GM12878 (cell line): ENCODE measurements at regions not wholly inside any gene's neighbourhood (a gene's known extent, or its start where the extent isn't known, plus 50 kb on each side); places are given as distances from the start of the nearest gene placed in this dataset.

ENCODE experiments used
- ATAC-seq: fragments of 200-7000 bp; cut with Tn5 transposase; 3 replicates; pipeline ENCODE4 v1.9.1; 2020; ENCODE audit warnings: mild to moderate bottlenecking, moderate library complexity
- BruUV-seq: library from RNA; stranded (reverse); fragments of 400-500 nt; replicated peaks from 2 replicates; lab custom pipeline; 2021; lab: Mats Ljungman, UMichigan
- CTCF ChIA-PET: fragments of 300-600 bp; sonication (Branson Sonifier 250); formaldehyde crosslinking; extraction: SDS; loops from one replicate; lab custom pipeline; 2021; ENCODE audit warnings: inconsistent platforms; lab: Yijun Ruan, JAX
- POLR2A ChIA-PET: fragments of 350-600 bp; formaldehyde crosslinking; extraction: SDS; loops from one replicate; lab custom pipeline; 2021; ENCODE audit warnings: inconsistent platforms; lab: Charles Lee
- RAD21 ChIA-PET: fragments of 300-600 bp; sonication (Branson Sonifier 250); formaldehyde crosslinking; loops from one replicate; lab custom pipeline; 2023; ENCODE audit warnings: antibody characterized with exemption; ENCODE audit not compliant: unreplicated experiment; lab: Charles Lee
- SMC1A ChIA-PET: fragments of 300-600 bp; sonication (Branson Sonifier 250); formaldehyde crosslinking; loops from one replicate; lab custom pipeline; 2023; ENCODE audit not compliant: unreplicated experiment, uncharacterized antibody; lab: Charles Lee
- DNase-seq: peaks from one replicate; pipeline ENCODE4 v3.0.0-alpha.2; 2011; ENCODE audit warnings: low read depth, low spot score
- FAIRE-seq: peaks from 3 replicates; lab custom pipeline; 2011; peaks lifted over from hg19 to GRCh38; lab: Jason Lieb, UNC
- H2AFZ ChIP-seq: 2 replicates; pipeline ENCODE4 v1.6.0; 2011; ENCODE audit warnings: low read depth, low read length, control low read depth; ENCODE audit not compliant: control insufficient read depth
- H3K27ac ChIP-seq: 2 replicates; pipeline ENCODE4 v1.5.1; 2011; ENCODE audit warnings: control low read depth; ENCODE audit not compliant: control insufficient read depth, insufficient read depth
- H3K27me3 ChIP-seq, 2 experiments: replicated peaks in 1 of 2; 2 replicates each; pipeline versions ENCODE4 v1.6.0 to v1.6.1; 2011; ENCODE audit warnings: low read length in 1 of 2; ENCODE audit not compliant: control insufficient read depth in 2 of 2, insufficient read depth in 2 of 2
- H3K36me3 ChIP-seq, 2 experiments: 2 replicates each; pipeline ENCODE4 v1.5.1; 2011; ENCODE audit warnings: low read length in 1 of 2; ENCODE audit not compliant: control insufficient read depth in 2 of 2, insufficient read depth in 2 of 2
- H3K4me1 ChIP-seq: 2 replicates; pipeline ENCODE4 v1.6.1; 2011; ENCODE audit warnings: mild to moderate bottlenecking, low read length, moderate library complexity, mixed read lengths; ENCODE audit not compliant: control insufficient read depth, insufficient read depth
- H3K4me2 ChIP-seq: 2 replicates; pipeline ENCODE4 v1.6.0; 2011; ENCODE audit warnings: control low read depth; ENCODE audit not compliant: control insufficient read depth, insufficient read depth
- H3K4me3 ChIP-seq: fragments of 200-600 bp; sonication (generic); 2 replicates; pipeline ENCODE4 v1.5.1; 2016
- H3K79me2 ChIP-seq: 2 replicates; pipeline ENCODE4 v1.6.0; 2011; ENCODE audit warnings: low read length; ENCODE audit not compliant: control insufficient read depth, insufficient read depth
- H3K9ac ChIP-seq: 2 replicates; pipeline ENCODE4 v1.8.0; 2011; ENCODE audit warnings: low read length, control low read depth, mixed read lengths; ENCODE audit not compliant: control insufficient read depth, insufficient read depth
- H3K9me3 ChIP-seq: replicated peaks from 3 replicates; pipeline ENCODE4 v1.5.1; 2011; ENCODE audit warnings: mild to moderate bottlenecking, low read length; ENCODE audit not compliant: control insufficient read depth, insufficient read depth
- H4K20me1 ChIP-seq: 2 replicates; pipeline ENCODE4 v1.6.0; 2011; ENCODE audit not compliant: control insufficient read depth, insufficient read depth
- E2F4 ChIP-seq: IDR thresholded peaks from 2 replicates; pipeline ENCODE4 v1.6.1; 2012; ENCODE audit warnings: low read depth, low read length, improper control_type of control experiment
- IRF3 ChIP-seq: fragments of 450-650 bp; IDR thresholded peaks from 2 replicates; pipeline ENCODE4 v1.6.1; 2014; ENCODE audit warnings: mild to moderate bottlenecking
- JUND ChIP-seq: IDR thresholded peaks from 2 replicates; pipeline ENCODE4 v1.6.1; 2012; ENCODE audit warnings: low read depth, mild to moderate bottlenecking, low read length, improper control_type of control experiment, moderate library complexity
- MTA3 ChIP-seq: IDR thresholded peaks from 2 replicates; pipeline ENCODE4 v1.6.1; 2012; ENCODE audit warnings: low read length, inconsistent platforms, borderline replicate concordance
- NR2C1 ChIP-seq: fragments of 450-650 bp; IDR thresholded peaks from 2 replicates; pipeline ENCODE4 v1.6.1; 2017; ENCODE audit warnings: antibody characterized with exemption, mild to moderate bottlenecking, moderate library complexity
- PAX8 ChIP-seq: fragments of 450-650 bp; IDR thresholded peaks from 2 replicates; pipeline ENCODE4 v1.6.1; 2017; ENCODE audit warnings: mild to moderate bottlenecking, moderate library complexity
- POLR2AphosphoS2 ChIP-seq: IDR thresholded peaks from 2 replicates; pipeline ENCODE4 v1.6.1; 2011; ENCODE audit warnings: low read depth, mild to moderate bottlenecking, low read length, improper control_type of control experiment, moderate library complexity
- REST ChIP-seq: IDR thresholded peaks from 2 replicates; pipeline ENCODE4 v1.6.1; 2012; ENCODE audit warnings: mild to moderate bottlenecking, low read depth, low read length
- RFX5 ChIP-seq: IDR thresholded peaks from 2 replicates; pipeline ENCODE4 v1.6.1; 2011; ENCODE audit warnings: low read depth, low read length, improper control_type of control experiment
- SIN3A ChIP-seq: IDR thresholded peaks from 2 replicates; pipeline ENCODE4 v1.6.1; 2012; ENCODE audit warnings: low read depth, low read length, improper control_type of control experiment
- SREBF2 ChIP-seq: IDR thresholded peaks from 2 replicates; pipeline ENCODE4 v1.6.1; 2012; ENCODE audit warnings: mild to moderate bottlenecking, low read length
- TCF7 ChIP-seq: IDR thresholded peaks from 2 replicates; pipeline ENCODE4 v1.6.1; 2014; ENCODE audit warnings: antibody characterized with exemption, borderline replicate concordance
- ZNF217 ChIP-seq: fragments of 450-650 bp; IDR thresholded peaks from 2 replicates; pipeline ENCODE4 v1.6.1; 2017; ENCODE audit warnings: antibody characterized with exemption, mild to moderate bottlenecking
- ZNF384 ChIP-seq: IDR thresholded peaks from 2 replicates; pipeline ENCODE4 v1.6.1; 2012; ENCODE audit warnings: low read depth, mild to moderate bottlenecking, low read length, improper control_type of control experiment, borderline replicate concordance
- WGBS: methylation state at CpG from one replicate; pipeline ENCODE4 v1.1.6; 2016; ENCODE audit warnings: low lambda C conversion rate; ENCODE audit not compliant: insufficient replicate concordance, insufficient coverage; ENCODE audit errors: missing lambda C conversion rate; 5-methylcytosine and 5-hydroxymethylcytosine counted together
- in situ Hi-C: fragments of 300-500 bp; cut with MboI; formaldehyde crosslinking; loops from 9 replicates; pipeline ENCODE4 v1.14.3; 2018; ENCODE audit warnings: mixed read lengths
- intact Hi-C: fragments of 100-400 bp; cut with micrococcal nuclease; formaldehyde crosslinking; loops from one replicate; pipeline ENCODE4 v1.14.2; 2022; ENCODE audit not compliant: unreplicated experiment

GRCh38 chr16:85190572-85190971, 78.3 kb upstream of the CIBAR2 start (continued):
- TF ChIP-seq MTA3 (no peak), POLR2AphosphoS2 (no peak), SREBF2 (no peak), E2F4 (no peak), TCF7 (no peak), SIN3A (no peak)

GRCh38 chr16:85191341-85191965, 79.2 kb upstream of the CIBAR2 start:
- POLR2A ChIA-PET, result no interaction called here
- no peaks in the 10 kb centered on the region for H3K36me3 ChIP-seq
- ATAC-seq (no peak), FAIRE-seq (no peak), DNase-seq (no peak)
- H3K27me3 ChIP-seq, result no peaks in the 10 kb centered on the region
- CTCF ChIA-PET, result interaction anchor here (0.7 kb wide), 1 partner anchor 24 kb away, joined by 3 read pairs; no protein-coding TSS in a partner anchor
- BruUV-seq, result no TSS peak
- intact Hi-C loops (no loop called here), in situ Hi-C loops (no loop called here)
- H3K9me3 ChIP-seq, result no peaks in the 10 kb centered on the region; the same call in 2 of the 3 replicates
- no peak overlapping the region for H3K27ac ChIP-seq
- no peak overlapping the region for H3K9ac ChIP-seq
- H3K79me2 ChIP-seq, result no peaks in the 10 kb centered on the region
- no peaks in the 10 kb centered on the region for H4K20me1 ChIP-seq
- SMC1A ChIA-PET, result no interaction called here
- H2AFZ ChIP-seq, result no peak overlapping the region
- RAD21 ChIA-PET, result no interaction called here
- WGBS, result 62% methylated on average over 19 of the region's 19 CpGs
- no peak overlapping the region for H3K4me2 ChIP-seq
- H3K4me1 ChIP-seq, result no peaks in the 10 kb centered on the region
- no peak overlapping the region for H3K4me3 ChIP-seq
- TF ChIP-seq JUND, result no peak
- no peak for TF ChIP-seq NR2C1
- TF ChIP-seq RFX5, result no peak
- no peak for TF ChIP-seq IRF3
- TF ChIP-seq PAX8, result no peak
- TF ChIP-seq ZNF217, result no peak
- no peak for TF ChIP-seq ZNF384
- TF ChIP-seq REST, result no peak
- TF ChIP-seq TCF7, result no peak
